GM12878 (cell line): ENCODE measurements at regions not wholly inside any gene's neighbourhood (a gene's known extent, or its start where the extent isn't known, plus 50 kb on each side); places are given as distances from the start of the nearest gene placed in this dataset.

Source experiments
- ATAC-seq: fragments of 200-7000 bp; cut with Tn5 transposase; 3 replicates; pipeline ENCODE4 v1.9.1; 2020; ENCODE audit warnings: mild to moderate bottlenecking, moderate library complexity
- BruUV-seq: library from RNA; stranded (reverse); fragments of 400-500 nt; replicated peaks from 2 replicates; lab custom pipeline; 2021; lab: Mats Ljungman, UMichigan
- CTCF ChIA-PET: fragments of 300-600 bp; sonication (Branson Sonifier 250); formaldehyde crosslinking; extraction: SDS; loops from one replicate; lab custom pipeline; 2021; ENCODE audit warnings: inconsistent platforms; lab: Yijun Ruan, JAX
- POLR2A ChIA-PET: fragments of 350-600 bp; formaldehyde crosslinking; extraction: SDS; loops from one replicate; lab custom pipeline; 2021; ENCODE audit warnings: inconsistent platforms; lab: Charles Lee
- RAD21 ChIA-PET: fragments of 300-600 bp; sonication (Branson Sonifier 250); formaldehyde crosslinking; loops from one replicate; lab custom pipeline; 2023; ENCODE audit warnings: antibody characterized with exemption; ENCODE audit not compliant: unreplicated experiment; lab: Charles Lee
- SMC1A ChIA-PET: fragments of 300-600 bp; sonication (Branson Sonifier 250); formaldehyde crosslinking; loops from one replicate; lab custom pipeline; 2023; ENCODE audit not compliant: unreplicated experiment, uncharacterized antibody; lab: Charles Lee
- DNase-seq: peaks from one replicate; pipeline ENCODE4 v3.0.0-alpha.2; 2011; ENCODE audit warnings: low read depth, low spot score
- FAIRE-seq: peaks from 3 replicates; lab custom pipeline; 2011; peaks lifted over from hg19 to GRCh38; lab: Jason Lieb, UNC
- H2AFZ ChIP-seq: 2 replicates; pipeline ENCODE4 v1.6.0; 2011; ENCODE audit warnings: low read depth, low read length, control low read depth; ENCODE audit not compliant: control insufficient read depth
- H3K27ac ChIP-seq: 2 replicates; pipeline ENCODE4 v1.5.1; 2011; ENCODE audit warnings: control low read depth; ENCODE audit not compliant: control insufficient read depth, insufficient read depth
- H3K27me3 ChIP-seq, 2 experiments: replicated peaks in 1 of 2; 2 replicates each; pipeline versions ENCODE4 v1.6.0 to v1.6.1; 2011; ENCODE audit warnings: low read length in 1 of 2; ENCODE audit not compliant: control insufficient read depth in 2 of 2, insufficient read depth in 2 of 2
- H3K36me3 ChIP-seq, 2 experiments: 2 replicates each; pipeline ENCODE4 v1.5.1; 2011; ENCODE audit warnings: low read length in 1 of 2; ENCODE audit not compliant: control insufficient read depth in 2 of 2, insufficient read depth in 2 of 2
- H3K4me1 ChIP-seq: 2 replicates; pipeline ENCODE4 v1.6.1; 2011; ENCODE audit warnings: mild to moderate bottlenecking, low read length, moderate library complexity, mixed read lengths; ENCODE audit not compliant: control insufficient read depth, insufficient read depth
- H3K4me2 ChIP-seq: 2 replicates; pipeline ENCODE4 v1.6.0; 2011; ENCODE audit warnings: control low read depth; ENCODE audit not compliant: control insufficient read depth, insufficient read depth
- H3K4me3 ChIP-seq: fragments of 200-600 bp; sonication (generic); 2 replicates; pipeline ENCODE4 v1.5.1; 2016
- H3K79me2 ChIP-seq: 2 replicates; pipeline ENCODE4 v1.6.0; 2011; ENCODE audit warnings: low read length; ENCODE audit not compliant: control insufficient read depth, insufficient read depth
- H3K9ac ChIP-seq: 2 replicates; pipeline ENCODE4 v1.8.0; 2011; ENCODE audit warnings: low read length, control low read depth, mixed read lengths; ENCODE audit not compliant: control insufficient read depth, insufficient read depth
- H3K9me3 ChIP-seq: replicated peaks from 3 replicates; pipeline ENCODE4 v1.5.1; 2011; ENCODE audit warnings: mild to moderate bottlenecking, low read length; ENCODE audit not compliant: control insufficient read depth, insufficient read depth
- H4K20me1 ChIP-seq: 2 replicates; pipeline ENCODE4 v1.6.0; 2011; ENCODE audit not compliant: control insufficient read depth, insufficient read depth
- BCLAF1 ChIP-seq: fragments of 450-650 bp; IDR thresholded peaks from 2 replicates; pipeline ENCODE4 v1.6.1; 2017; ENCODE audit warnings: antibody characterized with exemption, mild to moderate bottlenecking, moderate library complexity
- PKNOX1 ChIP-seq: fragments of 450-650 bp; IDR thresholded peaks from 2 replicates; pipeline ENCODE4 v1.6.1; 2016; ENCODE audit warnings: mild to moderate bottlenecking
- WGBS: methylation state at CpG from one replicate; pipeline ENCODE4 v1.1.6; 2016; ENCODE audit warnings: low lambda C conversion rate; ENCODE audit not compliant: insufficient replicate concordance, insufficient coverage; ENCODE audit errors: missing lambda C conversion rate; 5-methylcytosine and 5-hydroxymethylcytosine counted together
- in situ Hi-C: fragments of 300-500 bp; cut with MboI; formaldehyde crosslinking; loops from 9 replicates; pipeline ENCODE4 v1.14.3; 2018; ENCODE audit warnings: mixed read lengths
- intact Hi-C: fragments of 100-400 bp; cut with micrococcal nuclease; formaldehyde crosslinking; loops from one replicate; pipeline ENCODE4 v1.14.2; 2022; ENCODE audit not compliant: unreplicated experiment
- TF ChIP-seq, protein P1 (sequence below): fragments of 450-650 bp; IDR thresholded peaks from 2 replicates; pipeline ENCODE4 v1.6.1; 2017; ENCODE audit warnings: mild to moderate bottlenecking
- TF ChIP-seq, protein P2 (sequence below): IDR thresholded peaks from 2 replicates; pipeline ENCODE4 v1.6.1; 2011; ENCODE audit warnings: low read depth, low read length, improper control_type of control experiment, borderline replicate concordance
- TF ChIP-seq, protein P3 (sequence below): IDR thresholded peaks from 2 replicates; pipeline ENCODE4 v1.6.1; 2012; ENCODE audit warnings: low read depth, low read length, improper control_type of control experiment

- Histone ChIP-seq H3K27me3 (no peaks in the 10 kb centered on the region; a peak in 3 of 4 replicates), H3K9ac (no peak overlapping the region), H3K4me1 (no peaks in the 10 kb centered on the region), H3K27ac (no peak overlapping the region), H3K36me3 (no peaks in the 10 kb centered on the region), H3K4me2 (no peak overlapping the region), H3K4me3 (no peak overlapping the region), H3K9me3 (no peaks in the 10 kb centered on the region), H4K20me1 (no peaks in the 10 kb centered on the region; the same call in 1 of the 2 replicates), H2AFZ (no peak overlapping the region), H3K79me2 (no peaks in the 10 kb centered on the region)
- CTCF ChIA-PET, result interaction anchor here (1.4 kb wide), 1 partner anchor 43 kb away, joined by 4 read pairs; no protein-coding TSS in a partner anchor
- ATAC-seq (no peak), DNase-seq (no peak)
- POLR2A ChIA-PET, result no interaction called here
- in situ Hi-C loops, result no loop called here
- SMC1A ChIA-PET, result no interaction called here
- RAD21 ChIA-PET, result no interaction called here
- 17% methylated on average over 6 of the region's 6 CpGs for WGBS
- TF ChIP-seq, protein P1, sequence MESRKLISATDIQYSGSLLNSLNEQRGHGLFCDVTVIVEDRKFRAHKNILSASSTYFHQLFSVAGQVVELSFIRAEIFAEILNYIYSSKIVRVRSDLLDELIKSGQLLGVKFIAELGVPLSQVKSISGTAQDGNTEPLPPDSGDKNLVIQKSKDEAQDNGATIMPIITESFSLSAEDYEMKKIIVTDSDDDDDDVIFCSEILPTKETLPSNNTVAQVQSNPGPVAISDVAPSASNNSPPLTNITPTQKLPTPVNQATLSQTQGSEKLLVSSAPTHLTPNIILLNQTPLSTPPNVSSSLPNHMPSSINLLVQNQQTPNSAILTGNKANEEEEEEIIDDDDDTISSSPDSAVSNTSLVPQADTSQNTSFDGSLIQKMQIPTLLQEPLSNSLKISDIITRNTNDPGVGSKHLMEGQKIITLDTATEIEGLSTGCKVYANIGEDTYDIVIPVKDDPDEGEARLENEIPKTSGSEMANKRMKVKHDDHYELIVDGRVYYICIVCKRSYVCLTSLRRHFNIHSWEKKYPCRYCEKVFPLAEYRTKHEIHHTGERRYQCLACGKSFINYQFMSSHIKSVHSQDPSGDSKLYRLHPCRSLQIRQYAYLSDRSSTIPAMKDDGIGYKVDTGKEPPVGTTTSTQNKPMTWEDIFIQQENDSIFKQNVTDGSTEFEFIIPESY, result no peak
- TF ChIP-seq, protein P2, sequence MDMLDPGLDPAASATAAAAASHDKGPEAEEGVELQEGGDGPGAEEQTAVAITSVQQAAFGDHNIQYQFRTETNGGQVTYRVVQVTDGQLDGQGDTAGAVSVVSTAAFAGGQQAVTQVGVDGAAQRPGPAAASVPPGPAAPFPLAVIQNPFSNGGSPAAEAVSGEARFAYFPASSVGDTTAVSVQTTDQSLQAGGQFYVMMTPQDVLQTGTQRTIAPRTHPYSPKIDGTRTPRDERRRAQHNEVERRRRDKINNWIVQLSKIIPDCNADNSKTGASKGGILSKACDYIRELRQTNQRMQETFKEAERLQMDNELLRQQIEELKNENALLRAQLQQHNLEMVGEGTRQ, result no peak
- TF ChIP-seq, all 136 proteins: peak for 0
- FAIRE-seq, result no peak
- intact Hi-C loops, result no loop called here
- no TSS peak for BruUV-seq
Measured at GRCh38 chr1:47682786-47683350, 245.0 kb downstream of the FOXD2 start.

DNA sequence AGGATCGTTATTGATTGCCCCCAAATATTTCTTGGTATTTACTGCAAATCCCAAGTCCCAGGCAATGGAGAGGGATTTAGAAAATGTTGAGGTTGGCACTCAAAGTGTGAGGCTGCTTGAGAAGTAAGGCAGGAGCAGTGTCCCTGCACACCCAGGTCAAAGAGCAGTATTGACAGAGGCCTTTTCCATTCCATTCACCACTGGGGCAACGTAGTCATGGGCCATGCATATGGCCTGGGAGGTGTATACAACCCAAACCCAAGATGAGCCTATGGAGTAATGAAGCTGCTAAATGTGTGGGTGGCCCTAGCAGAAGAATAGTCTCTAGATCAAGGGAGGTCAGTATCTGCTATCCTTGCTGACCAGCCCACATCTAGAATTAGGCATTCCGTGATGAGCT is 245.6 kb downstream of the FOXD2 start:
- Histone ChIP-seq H2AFZ (no peak overlapping the region), H3K9ac (no peak overlapping the region), H3K79me2 (no peaks in the 10 kb centered on the region), H3K4me2 (no peak overlapping the region), H3K4me1 (no peaks in the 10 kb centered on the region), H3K4me3 (no peak overlapping the region), H3K27me3 (no peaks in the 10 kb centered on the region; a peak in 3 of 4 replicates), H3K27ac (no peak overlapping the region), H3K36me3 (no peaks in the 10 kb centered on the region), H3K9me3 (no peaks in the 10 kb centered on the region), H4K20me1 (no peaks in the 10 kb centered on the region; the same call in 1 of the 2 replicates)
- intact Hi-C loops, result no loop called here
- ChIA-PET SMC1A (no interaction called here), POLR2A (no interaction called here), RAD21 (no interaction called here), CTCF (interaction anchor here (0.9 kb wide), 1 partner anchor 9 kb away, joined by 4 read pairs; no protein-coding TSS in a partner anchor)
- 6% methylated on average over 3 of the region's 3 CpGs for WGBS
- FAIRE-seq (no peak), ATAC-seq (no peak), DNase-seq (no peak)
- in situ Hi-C loops, result no loop called here
- no TSS peak for BruUV-seq
- TF ChIP-seq, protein P3, sequence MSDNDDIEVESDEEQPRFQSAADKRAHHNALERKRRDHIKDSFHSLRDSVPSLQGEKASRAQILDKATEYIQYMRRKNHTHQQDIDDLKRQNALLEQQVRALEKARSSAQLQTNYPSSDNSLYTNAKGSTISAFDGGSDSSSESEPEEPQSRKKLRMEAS, result no peak
- TF ChIP-seq PKNOX1, result no peak
- no peak for TF ChIP-seq BCLAF1
